ENCODE measurements at regions not wholly inside any gene's neighbourhood (a gene's known extent, or its start where the extent isn't known, plus 50 kb on each side); places are given as distances from the start of the nearest gene placed in this dataset.

- DNase-seq (ENCODE audit: low spot score in 2 of 2): no peak
- ATAC-seq: no peak
- Mint-ChIP-seq H3K27ac (no peak overlapping the region), H3K36me3 (no peaks in the 10 kb centered on the region), H3K9me3 (no peaks in the 10 kb centered on the region)
These were observed 615.5 kb upstream of the MKI67 start for GRCh38 chr10:128741680-128742079.

GRCh38 chr10:128744092-128744491, 617.9 kb upstream of the MKI67 start:
- Mint-ChIP-seq H3K9me3 (no peaks in the 10 kb centered on the region), H3K36me3 (no peaks in the 10 kb centered on the region), H3K27ac (no peak overlapping the region)
- DNase-seq (ENCODE audit: low spot score in 2 of 2): no peak
- no peak for ATAC-seq

- no peak for DNase-seq (ENCODE audit: low spot score in 2 of 2)
- no peak overlapping the region for H3K27ac Mint-ChIP-seq
- H3K9me3 Mint-ChIP-seq: no peaks in the 10 kb centered on the region
- H3K36me3 Mint-ChIP-seq: no peaks in the 10 kb centered on the region
- ATAC-seq: no peak
These were observed 618.6 kb upstream of the MKI67 start for GRCh38 chr10:128744811-128745305.

- ATAC-seq (no peak), DNase-seq (ENCODE audit: low spot score in 2 of 2) (no peak)
- Mint-ChIP-seq H3K9me3 (no peaks in the 10 kb centered on the region), H3K36me3 (no peaks in the 10 kb centered on the region), H3K27ac (no peak overlapping the region)
These were observed 621.5 kb upstream of the MKI67 start for GRCh38 chr10:128747582-128748346.

GRCh38 chr10:128751284-128751683, 625.1 kb upstream of the MKI67 start:
- ATAC-seq (no peak), DNase-seq (ENCODE audit: low spot score in 2 of 2) (no peak)
- Mint-ChIP-seq H3K9me3 (no peaks in the 10 kb centered on the region), H3K36me3 (no peaks in the 10 kb centered on the region), H3K27ac (no peak overlapping the region)

GRCh38 chr10:128751851-128752250, 625.6 kb upstream of the MKI67 start:
- DNase-seq (ENCODE audit: low spot score in 2 of 2) (no peak), ATAC-seq (no peak)
- Mint-ChIP-seq H3K36me3 (no peaks in the 10 kb centered on the region), H3K27ac (no peak overlapping the region), H3K9me3 (no peaks in the 10 kb centered on the region)

GRCh38 chr10:128759174-128759573, 633.0 kb upstream of the MKI67 start:
- no peaks in the 10 kb centered on the region for H3K36me3 Mint-ChIP-seq
- DNase-seq (ENCODE audit: low spot score in 2 of 2): no peak

GRCh38 chr10:128763588-128763987, 637.4 kb upstream of the MKI67 start:
- Mint-ChIP-seq H3K27ac (no peak overlapping the region), H3K9me3 (no peaks in the 10 kb centered on the region), H3K36me3 (no peaks in the 10 kb centered on the region)
- no peak for DNase-seq (ENCODE audit: low spot score in 2 of 2)
- no peak for ATAC-seq

More at GRCh38 chr10:128759174-128759573, 633.0 kb upstream of the MKI67 start:
- no peak overlapping the region for H3K27ac Mint-ChIP-seq
- peaks cover 0 to 4% of the 10 kb centered on the region in 2 donors for H3K9me3 Mint-ChIP-seq
- no peak for ATAC-seq

- H3K9me3 Mint-ChIP-seq: no peaks in the 10 kb centered on the region
- H3K27ac Mint-ChIP-seq: no peak overlapping the region
- no peaks in the 10 kb centered on the region for H3K36me3 Mint-ChIP-seq
- DNase-seq (ENCODE audit: low spot score in 2 of 2) (no peak), ATAC-seq (no peak)
These were observed 638.0 kb upstream of the MKI67 start for GRCh38 chr10:128764190-128764589.

- Mint-ChIP-seq H3K36me3 (no peaks in the 10 kb centered on the region), H3K27ac (no peak overlapping the region), H3K9me3 (peaks cover 0 to 5% of the 10 kb centered on the region in 2 donors)
- DNase-seq (ENCODE audit: low spot score in 2 of 2) (no peak), ATAC-seq (no peak)
These were observed 640.7 kb upstream of the MKI67 start for GRCh38 chr10:128766915-128767314.

- Mint-ChIP-seq H3K9me3 (peaks cover 0 to 7% of the 10 kb centered on the region in 2 donors), H3K27ac (no peak overlapping the region), H3K36me3 (no peaks in the 10 kb centered on the region)
- no peak for ATAC-seq
- DNase-seq (ENCODE audit: low spot score in 2 of 2): no peak
These were observed 648.8 kb upstream of the MKI67 start for GRCh38 chr10:128774979-128775378.

GRCh38 chr10:128775743-128776142, 649.5 kb upstream of the MKI67 start:
- H3K36me3 Mint-ChIP-seq: no peaks in the 10 kb centered on the region
- H3K9me3 Mint-ChIP-seq: peaks cover 0 to 7% of the 10 kb centered on the region in 2 donors
- no peak for ATAC-seq
- no peak for DNase-seq (ENCODE audit: low spot score in 2 of 2)
- H3K27ac Mint-ChIP-seq: no peak overlapping the region

- H3K27ac Mint-ChIP-seq: no peak overlapping the region
- H3K36me3 Mint-ChIP-seq: no peaks in the 10 kb centered on the region
- ATAC-seq (no peak), DNase-seq (ENCODE audit: low spot score in 2 of 2) (no peak)
- H3K9me3 Mint-ChIP-seq: peaks cover 0 to 7% of the 10 kb centered on the region in 2 donors
These were observed 650.5 kb upstream of the MKI67 start for GRCh38 chr10:128776673-128777252.

- DNase-seq (ENCODE audit: low spot score in 2 of 2): no peak
- H3K36me3 Mint-ChIP-seq: no peaks in the 10 kb centered on the region
- H3K27ac Mint-ChIP-seq: no peak overlapping the region
- no peak for ATAC-seq
- H3K9me3 Mint-ChIP-seq: peaks cover 0 to 3% of the 10 kb centered on the region in 2 donors
These were observed 651.1 kb upstream of the MKI67 start for GRCh38 chr10:128777342-128777741.

- Mint-ChIP-seq H3K9me3 (no peaks in the 10 kb centered on the region), H3K36me3 (no peaks in the 10 kb centered on the region), H3K27ac (no peak overlapping the region)
- ATAC-seq (no peak), DNase-seq (ENCODE audit: low spot score in 2 of 2) (no peak)
These were observed 653.2 kb upstream of the MKI67 start for GRCh38 chr10:128779416-128779815.

GRCh38 chr10:128780156-128780761, 654.0 kb upstream of the MKI67 start:
- DNase-seq (ENCODE audit: low spot score in 2 of 2) (no peak), ATAC-seq (no peak)
- Mint-ChIP-seq H3K36me3 (no peaks in the 10 kb centered on the region), H3K27ac (no peak overlapping the region), H3K9me3 (no peaks in the 10 kb centered on the region)

GRCh38 chr10:128781637-128782036, 655.4 kb upstream of the MKI67 start:
- ATAC-seq (no peak), DNase-seq (ENCODE audit: low spot score in 2 of 2) (no peak)
- no peaks in the 10 kb centered on the region for H3K36me3 Mint-ChIP-seq
- H3K27ac Mint-ChIP-seq: no peak overlapping the region
- H3K9me3 Mint-ChIP-seq: no peaks in the 10 kb centered on the region

Measured in activated naive CD4-positive, alpha-beta T cell treated with anti-CD3 and anti-CD28 coated beads, Interleukin-2, amount 50 U/mL, for 72 hours (primary cell).